ENCODE measurements at regions not wholly inside any gene's neighbourhood (a gene's known extent, or its start where the extent isn't known, plus 50 kb on each side); places are given as distances from the start of the nearest gene placed in this dataset.
"Not testable (repeated sequence)": the region's sequence is repeated elsewhere in the genome, so short reads cannot be mapped to it uniquely, and the experiment has no call there.

- Mint-ChIP-seq H3K4me1 (ENCODE audit: low read depth in 2 of 2) (peaks cover 15 to 20% of the 10 kb centered on the region in 2 donors), H3K27ac (no peak overlapping the region), H3K9me3 (no peaks in the 10 kb centered on the region), H3K36me3 (peaks cover 5% of the 10 kb centered on the region), H3K4me3 (no peak overlapping the region), H3K27me3 (no peaks in the 10 kb centered on the region)
- DNase-seq (ENCODE audit: low spot score) (no peak), ATAC-seq (no peak)
These were observed 83.7 kb upstream of the KDM7A start for GRCh38 chr7:140260352-140261104.

- not testable (repeated sequence) for H3K27me3 Mint-ChIP-seq; ATAC-seq; DNase-seq (ENCODE audit: low spot score); H3K27ac Mint-ChIP-seq; H3K9me3 Mint-ChIP-seq; H3K4me3 Mint-ChIP-seq; H3K36me3 Mint-ChIP-seq
- H3K4me1 Mint-ChIP-seq (ENCODE audit: low read depth in 2 of 2): peaks cover 24 to 26% of the 10 kb centered on the region in 2 donors
These were observed 80.5 kb upstream of the KDM7A start for GRCh38 chr7:140257278-140257677.

- not testable (repeated sequence) for H3K9me3 Mint-ChIP-seq, H3K4me3 Mint-ChIP-seq, H3K27me3 Mint-ChIP-seq, ATAC-seq, H3K36me3 Mint-ChIP-seq, H3K27ac Mint-ChIP-seq
- peaks cover 27 to 30% of the 10 kb centered on the region in 2 donors for H3K4me1 Mint-ChIP-seq (ENCODE audit: low read depth in 2 of 2)
- DNase-seq (ENCODE audit: low spot score): peak; percentile 0
These were observed 78.2 kb upstream of the KDM7A start for GRCh38 chr7:140254976-140255375.

GRCh38 chr7:140249036-140249806 lies 72.4 kb upstream of the KDM7A start:
- H3K27ac Mint-ChIP-seq: no peak overlapping the region
- no peaks in the 10 kb centered on the region for H3K36me3 Mint-ChIP-seq
- H3K4me3 Mint-ChIP-seq: no peak overlapping the region
- peaks cover 23 to 24% of the 10 kb centered on the region in 2 donors for H3K4me1 Mint-ChIP-seq (ENCODE audit: low read depth in 2 of 2)
- ATAC-seq (no peak), DNase-seq (ENCODE audit: low spot score) (no peak)
- H3K9me3 Mint-ChIP-seq: no peaks in the 10 kb centered on the region
- H3K27me3 Mint-ChIP-seq: no peaks in the 10 kb centered on the region

- DNase-seq (ENCODE audit: low spot score): peak; percentile 16
- H3K9me3 Mint-ChIP-seq: no peaks in the 10 kb centered on the region
- peaks cover 6 to 10% of the 10 kb centered on the region in 2 donors for H3K4me1 Mint-ChIP-seq (ENCODE audit: low read depth in 2 of 2)
- ATAC-seq: no peak
- H3K36me3 Mint-ChIP-seq: no peaks in the 10 kb centered on the region
- no peak overlapping the region for H3K27ac Mint-ChIP-seq
- no peak overlapping the region for H3K4me3 Mint-ChIP-seq
- H3K27me3 Mint-ChIP-seq: no peaks in the 10 kb centered on the region
These were observed 70.8 kb upstream of the KDM7A start for GRCh38 chr7:140247559-140247958.

GRCh38 chr7:140245611-140246105 lies 68.9 kb upstream of the KDM7A start:
- no peak overlapping the region for H3K27ac Mint-ChIP-seq
- H3K27me3 Mint-ChIP-seq: no peaks in the 10 kb centered on the region
- H3K9me3 Mint-ChIP-seq: no peaks in the 10 kb centered on the region
- ATAC-seq (no peak), DNase-seq (ENCODE audit: low spot score) (peak; percentile 37)
- peaks cover 0 to 3% of the 10 kb centered on the region in 2 donors for H3K4me1 Mint-ChIP-seq (ENCODE audit: low read depth in 2 of 2)
- no peaks in the 10 kb centered on the region for H3K36me3 Mint-ChIP-seq
- no peak overlapping the region for H3K4me3 Mint-ChIP-seq

GRCh38 chr7:140242057-140243031 lies 65.6 kb upstream of the KDM7A start:
- Mint-ChIP-seq H3K27me3 (no peaks in the 10 kb centered on the region), H3K4me3 (no peak overlapping the region), H3K27ac (no peak overlapping the region), H3K36me3 (no peaks in the 10 kb centered on the region), H3K4me1 (ENCODE audit: low read depth in 2 of 2) (no peaks in the 10 kb centered on the region), H3K9me3 (no peaks in the 10 kb centered on the region)
- DNase-seq (ENCODE audit: low spot score) (peak; percentile 29), ATAC-seq (no peak)

- DNase-seq (ENCODE audit: low spot score): no peak
- Mint-ChIP-seq H3K4me3 (no peak overlapping the region), H3K27ac (no peak overlapping the region), H3K9me3 (no peaks in the 10 kb centered on the region), H3K4me1 (ENCODE audit: low read depth in 2 of 2) (no peaks in the 10 kb centered on the region), H3K36me3 (no peaks in the 10 kb centered on the region), H3K27me3 (no peaks in the 10 kb centered on the region)
- ATAC-seq: no peak
These were observed 62.8 kb upstream of the KDM7A start for GRCh38 chr7:140239653-140239935.

GRCh38 chr7:140238778-140239652 lies 62.2 kb upstream of the KDM7A start:
- H3K4me1 Mint-ChIP-seq (ENCODE audit: low read depth in 2 of 2): no peaks in the 10 kb centered on the region
- H3K36me3 Mint-ChIP-seq: no peaks in the 10 kb centered on the region
- H3K4me3 Mint-ChIP-seq: no peak overlapping the region
- no peak overlapping the region for H3K27ac Mint-ChIP-seq
- no peaks in the 10 kb centered on the region for H3K9me3 Mint-ChIP-seq
- H3K27me3 Mint-ChIP-seq: no peaks in the 10 kb centered on the region
- ATAC-seq (peak in 1 of 2 donors; percentile 45), DNase-seq (ENCODE audit: low spot score) (no peak)

- H3K36me3 Mint-ChIP-seq: no peaks in the 10 kb centered on the region
- H3K4me1 Mint-ChIP-seq (ENCODE audit: low read depth in 2 of 2): no peaks in the 10 kb centered on the region
- no peak overlapping the region for H3K27ac Mint-ChIP-seq
- no peaks in the 10 kb centered on the region for H3K9me3 Mint-ChIP-seq
- no peak overlapping the region for H3K4me3 Mint-ChIP-seq
- ATAC-seq (no peak), DNase-seq (ENCODE audit: low spot score) (no peak)
- no peaks in the 10 kb centered on the region for H3K27me3 Mint-ChIP-seq
These were observed 60.6 kb upstream of the KDM7A start for GRCh38 chr7:140237390-140237789.

- no peaks in the 10 kb centered on the region for H3K36me3 Mint-ChIP-seq
- no peak overlapping the region for H3K4me3 Mint-ChIP-seq
- ATAC-seq: no peak
- H3K27ac Mint-ChIP-seq: no peak overlapping the region
- H3K9me3 Mint-ChIP-seq: no peaks in the 10 kb centered on the region
- no peaks in the 10 kb centered on the region for H3K27me3 Mint-ChIP-seq
- DNase-seq (ENCODE audit: low spot score): no peak
- peaks cover 6% of the 10 kb centered on the region in 2 donors for H3K4me1 Mint-ChIP-seq (ENCODE audit: low read depth in 2 of 2)
These were observed 59.8 kb upstream of the KDM7A start for GRCh38 chr7:140236626-140237025.

- no peak for ATAC-seq
- H3K9me3 Mint-ChIP-seq: no peaks in the 10 kb centered on the region
These were observed 58.3 kb upstream of the KDM7A start for GRCh38 chr7:140235114-140235513.

More at GRCh38 chr7:140235114-140235513, 58.3 kb upstream of the KDM7A start:
- no peaks in the 10 kb centered on the region for H3K27me3 Mint-ChIP-seq
- H3K36me3 Mint-ChIP-seq: no peaks in the 10 kb centered on the region
- no peak overlapping the region for H3K4me3 Mint-ChIP-seq
- H3K27ac Mint-ChIP-seq: no peak overlapping the region
- peaks cover 15 to 17% of the 10 kb centered on the region in 2 donors for H3K4me1 Mint-ChIP-seq (ENCODE audit: low read depth in 2 of 2)
- DNase-seq (ENCODE audit: low spot score): no peak

All from natural killer cell treated with Interleukin-12 subunit alpha and Interleukin-12 subunit beta and Interleukin-15 and Interleukin-18, amount 100 ng/mL, for 72 hours (primary cell).